ENCODE measurements at regions not wholly inside any gene's neighbourhood (a gene's known extent, or its start where the extent isn't known, plus 50 kb on each side); places are given as distances from the start of the nearest gene placed in this dataset.
A peak's percentile ranks its signal among the peaks of the same experiment; 100 is the strongest.

GRCh38 chr9:88198341-88198807 lies 60.1 kb upstream of the SPATA31C2 start:
- no peak overlapping the region for H3K27ac Mint-ChIP-seq
- no peak for TF ChIP-seq CTCF (IDR thresholded peaks at IDR 0.05; ENCODE audit: unreplicated experiment)
- no peak overlapping the region for H3K4me3 Mint-ChIP-seq (ENCODE audit: low read depth)
- H3K4me1 Mint-ChIP-seq (ENCODE audit: low read depth), result peaks cover 39% of the 10 kb centered on the region
- H3K27me3 Mint-ChIP-seq, result no peaks in the 10 kb centered on the region
- no peaks in the 10 kb centered on the region for H3K36me3 Mint-ChIP-seq (ENCODE audit: insufficient read depth)
- H3K9me3 Mint-ChIP-seq (ENCODE audit: low read depth), result no peaks in the 10 kb centered on the region
- DNase-seq (ENCODE audit: low spot score, unreplicated experiment), result no peak

- no peak for TF ChIP-seq CTCF (IDR thresholded peaks at IDR 0.05; ENCODE audit: unreplicated experiment)
- Mint-ChIP-seq H3K27ac (peak overlapping the region; percentile 53), H3K36me3 (ENCODE audit: insufficient read depth) (no peaks in the 10 kb centered on the region), H3K4me1 (ENCODE audit: low read depth) (peaks cover 39% of the 10 kb centered on the region), H3K27me3 (no peaks in the 10 kb centered on the region), H3K9me3 (ENCODE audit: low read depth) (no peaks in the 10 kb centered on the region), H3K4me3 (ENCODE audit: low read depth) (no peak overlapping the region)
- no peak for DNase-seq (ENCODE audit: low spot score, unreplicated experiment)
Observed at GRCh38 chr9:88197781-88198340, 59.6 kb upstream of the SPATA31C2 start.

DNA sequence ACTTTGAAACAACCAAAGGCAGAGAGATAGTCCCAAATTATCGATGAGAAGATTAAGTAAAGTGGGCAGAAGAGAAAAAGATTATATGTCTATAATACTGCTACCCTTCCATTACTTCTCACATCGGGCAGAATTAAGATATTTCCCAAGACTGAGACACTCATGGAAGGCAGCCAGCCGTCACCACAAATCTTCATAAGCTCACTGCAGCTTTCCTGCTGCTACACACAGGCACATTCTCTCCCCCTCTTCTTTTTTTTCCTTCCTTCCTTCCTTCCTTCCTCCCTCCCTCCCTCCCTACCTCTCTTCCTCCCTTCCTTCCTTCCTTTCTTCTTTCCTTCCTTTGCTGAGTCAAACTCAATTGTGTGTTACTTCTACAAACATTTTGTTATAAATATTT lies 58.7 kb upstream of the SPATA31C2 start:
- no peak for DNase-seq (ENCODE audit: low spot score, unreplicated experiment)

DNA sequence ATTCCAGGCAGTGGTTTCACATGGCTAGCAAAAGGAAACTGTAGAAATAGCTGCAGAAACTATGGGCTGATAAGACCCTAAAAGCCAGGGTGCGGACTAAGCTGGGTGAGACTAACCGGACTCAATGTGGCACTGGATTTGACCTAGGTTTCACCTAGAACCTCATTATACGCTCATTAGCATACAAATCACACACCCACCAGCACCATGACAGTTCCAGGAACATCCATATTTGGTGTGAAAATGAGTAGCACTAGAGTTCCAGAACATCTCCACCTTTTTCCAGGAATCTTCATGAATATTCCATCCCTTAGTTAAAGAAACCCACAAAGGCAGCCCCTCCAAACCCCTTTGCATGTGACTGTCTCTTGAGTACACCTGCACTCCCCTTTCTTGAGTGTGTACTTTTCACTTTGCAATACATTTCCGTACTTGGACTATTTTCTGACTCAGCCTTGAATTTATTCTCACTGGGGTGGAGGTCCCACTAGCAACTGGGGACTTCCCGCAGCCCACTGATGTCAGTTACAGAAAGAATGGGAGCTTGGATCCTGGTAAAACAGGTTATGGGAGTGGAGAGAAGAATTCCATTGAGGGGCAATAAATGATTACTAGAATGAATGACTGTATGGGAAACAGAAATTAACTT lies 58.0 kb upstream of the SPATA31C2 start:
- peak overlapping the region; percentile 82 for H3K27ac Mint-ChIP-seq
- no peaks in the 10 kb centered on the region for H3K36me3 Mint-ChIP-seq (ENCODE audit: insufficient read depth)
- no peak for TF ChIP-seq CTCF (IDR thresholded peaks at IDR 0.05; ENCODE audit: unreplicated experiment)
- no peaks in the 10 kb centered on the region for H3K27me3 Mint-ChIP-seq
- H3K4me3 Mint-ChIP-seq (ENCODE audit: low read depth), result no peak overlapping the region
- DNase-seq (ENCODE audit: low spot score, unreplicated experiment), result no peak
- no peaks in the 10 kb centered on the region for H3K9me3 Mint-ChIP-seq (ENCODE audit: low read depth)
- H3K4me1 Mint-ChIP-seq (ENCODE audit: low read depth), result peaks cover 39% of the 10 kb centered on the region

More for the DNA sequence above, 58.7 kb upstream of the SPATA31C2 start:
- no peaks in the 10 kb centered on the region for H3K36me3 Mint-ChIP-seq (ENCODE audit: insufficient read depth)
- peaks cover 39% of the 10 kb centered on the region for H3K4me1 Mint-ChIP-seq (ENCODE audit: low read depth)
- no peaks in the 10 kb centered on the region for H3K27me3 Mint-ChIP-seq
- TF ChIP-seq CTCF (IDR thresholded peaks at IDR 0.05; ENCODE audit: unreplicated experiment), result no peak
- H3K9me3 Mint-ChIP-seq (ENCODE audit: low read depth), result no peaks in the 10 kb centered on the region
- peak overlapping the region; percentile 82 for H3K27ac Mint-ChIP-seq
- H3K4me3 Mint-ChIP-seq (ENCODE audit: low read depth), result no peak overlapping the region

DNA sequence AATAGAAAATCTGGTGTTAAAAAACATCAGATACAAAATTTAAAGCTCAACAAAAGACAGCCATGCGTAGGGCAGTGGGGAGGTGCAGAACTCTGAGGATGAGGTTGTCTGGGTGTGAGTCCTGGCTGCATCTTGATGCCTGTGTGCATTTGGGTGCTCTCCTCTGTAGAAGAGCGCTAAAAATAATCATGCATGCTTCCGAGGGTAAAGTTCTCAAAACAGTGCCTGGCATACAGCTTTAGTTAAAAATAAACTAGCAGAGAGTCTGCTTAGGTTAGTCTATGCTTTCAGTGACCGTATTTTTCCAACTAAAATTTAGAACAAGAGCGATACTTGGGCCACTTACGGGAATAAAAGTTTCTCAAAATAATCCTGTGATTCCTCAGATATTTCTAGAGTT lies 55.5 kb upstream of the SPATA31C2 start:
- Mint-ChIP-seq H3K27ac (no peak overlapping the region), H3K36me3 (ENCODE audit: insufficient read depth) (no peaks in the 10 kb centered on the region), H3K4me3 (ENCODE audit: low read depth) (no peak overlapping the region), H3K9me3 (ENCODE audit: low read depth) (no peaks in the 10 kb centered on the region), H3K4me1 (ENCODE audit: low read depth) (peaks cover 38% of the 10 kb centered on the region), H3K27me3 (peaks cover 13% of the 10 kb centered on the region)
- TF ChIP-seq CTCF (IDR thresholded peaks at IDR 0.05; ENCODE audit: unreplicated experiment), result no peak
- DNase-seq (ENCODE audit: low spot score, unreplicated experiment), result no peak
